DOHH2 (cell line): ENCODE measurements at regions not wholly inside any gene's neighbourhood (a gene's known extent, or its start where the extent isn't known, plus 50 kb on each side); places are given as distances from the start of the nearest gene placed in this dataset.

Source experiments
- EZH2phosphoT487 ChIP-seq: fragments of 200-600 bp; sonication (generic); IDR thresholded peaks from 2 replicates; pipeline ENCODE4 v1.6.1; 2017; ENCODE audit warnings: borderline replicate concordance, mild to moderate bottlenecking, antibody characterized with exemption, low read length, moderate library complexity, mixed read lengths
- TF ChIP-seq, protein P1 (sequence below): fragments of 200-600 bp; sonication (generic); IDR thresholded peaks from one replicate; pipeline ENCODE4 v1.5.1; 2014; ENCODE audit warnings: antibody characterized with exemption, mild to moderate bottlenecking, low read depth, low read length; ENCODE audit not compliant: poor library complexity, severe bottlenecking

DNA sequence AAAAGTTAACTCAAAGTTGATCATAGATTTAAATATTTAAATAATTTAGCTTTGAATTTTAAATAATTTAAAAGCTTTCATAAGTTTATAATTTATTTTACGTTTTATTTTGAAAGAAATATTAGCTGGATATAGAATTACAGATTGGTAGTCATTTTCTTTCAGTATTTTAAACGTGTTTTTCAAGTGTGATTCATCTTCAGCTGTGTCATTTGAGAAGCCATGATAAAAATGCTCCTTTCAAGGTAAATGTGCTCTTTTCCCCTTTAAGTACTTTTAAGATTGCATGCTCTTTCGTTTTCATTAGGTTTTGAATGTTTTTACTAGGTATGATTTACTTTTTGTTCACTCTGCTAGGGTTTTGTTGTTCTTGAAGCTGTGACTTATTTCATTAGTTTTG, 116.8 kb upstream of the FIGN start:
- TF ChIP-seq, protein P1, sequence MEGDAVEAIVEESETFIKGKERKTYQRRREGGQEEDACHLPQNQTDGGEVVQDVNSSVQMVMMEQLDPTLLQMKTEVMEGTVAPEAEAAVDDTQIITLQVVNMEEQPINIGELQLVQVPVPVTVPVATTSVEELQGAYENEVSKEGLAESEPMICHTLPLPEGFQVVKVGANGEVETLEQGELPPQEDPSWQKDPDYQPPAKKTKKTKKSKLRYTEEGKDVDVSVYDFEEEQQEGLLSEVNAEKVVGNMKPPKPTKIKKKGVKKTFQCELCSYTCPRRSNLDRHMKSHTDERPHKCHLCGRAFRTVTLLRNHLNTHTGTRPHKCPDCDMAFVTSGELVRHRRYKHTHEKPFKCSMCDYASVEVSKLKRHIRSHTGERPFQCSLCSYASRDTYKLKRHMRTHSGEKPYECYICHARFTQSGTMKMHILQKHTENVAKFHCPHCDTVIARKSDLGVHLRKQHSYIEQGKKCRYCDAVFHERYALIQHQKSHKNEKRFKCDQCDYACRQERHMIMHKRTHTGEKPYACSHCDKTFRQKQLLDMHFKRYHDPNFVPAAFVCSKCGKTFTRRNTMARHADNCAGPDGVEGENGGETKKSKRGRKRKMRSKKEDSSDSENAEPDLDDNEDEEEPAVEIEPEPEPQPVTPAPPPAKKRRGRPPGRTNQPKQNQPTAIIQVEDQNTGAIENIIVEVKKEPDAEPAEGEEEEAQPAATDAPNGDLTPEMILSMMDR, result no peak
- no peak for TF ChIP-seq EZH2phosphoT487
